Astrocyte of the spinal cord (primary cell): ENCODE measurements at regions not wholly inside any gene's neighbourhood (a gene's known extent, or its start where the extent isn't known, plus 50 kb on each side); places are given as distances from the start of the nearest gene placed in this dataset.

ENCODE experiments used
- DNase-seq: peaks from one replicate; pipeline ENCODE4 v3.0.0; 2011; ENCODE audit warnings: low read depth, low spot score
- H3K4me3 ChIP-seq: 2 replicates; pipeline ENCODE4 v1.5.1; 2011; ENCODE audit warnings: low read depth, mild to moderate bottlenecking, low read length, moderate library complexity
- CTCF ChIP-seq: IDR thresholded peaks from 2 replicates; pipeline ENCODE4 v1.5.1; 2012; ENCODE audit warnings: low read depth, mild to moderate bottlenecking, low read length, inconsistent platforms
- in situ Hi-C: cut with HindIII; loops from 2 replicates; pipeline ENCODE4 v1.10.0; 2017; ENCODE audit warnings: low sequenced_read_pairs

GRCh38 chr10:133008196-133008595, 65.8 kb upstream of the CFAP46 start:
- no peak for DNase-seq
- TF ChIP-seq CTCF: no peak
- in situ Hi-C loops: no loop called here
- H3K4me3 ChIP-seq: no peak overlapping the region

DNA sequence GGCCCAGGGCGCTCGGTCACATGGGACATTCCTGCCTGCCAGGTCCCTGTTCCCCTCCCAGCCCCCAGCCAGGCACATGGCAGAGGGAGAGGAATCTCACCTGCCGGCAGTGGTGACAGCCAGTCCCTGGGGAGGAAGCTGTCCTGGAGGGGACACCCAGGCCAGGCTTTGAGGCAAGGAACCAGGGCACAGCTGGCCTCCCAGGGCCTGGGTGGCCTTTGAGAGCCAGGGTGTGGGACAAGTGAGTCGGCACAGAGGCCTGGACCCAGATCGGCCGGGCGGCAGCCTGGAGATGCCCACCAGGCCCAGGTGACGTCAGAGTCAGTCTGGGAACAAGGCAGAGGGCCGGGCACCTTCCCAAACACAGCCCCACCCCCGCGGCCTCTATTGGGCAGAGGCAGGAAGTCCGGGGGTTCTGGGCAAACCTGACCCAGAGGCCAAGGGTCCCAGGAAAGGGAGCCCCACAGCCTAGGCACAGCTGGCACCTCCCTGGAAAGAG, 65.0 kb upstream of the CFAP46 start:
- H3K4me3 ChIP-seq: no peak overlapping the region
- no peak for DNase-seq
- TF ChIP-seq CTCF: no peak
- in situ Hi-C loops: no loop called here

DNA sequence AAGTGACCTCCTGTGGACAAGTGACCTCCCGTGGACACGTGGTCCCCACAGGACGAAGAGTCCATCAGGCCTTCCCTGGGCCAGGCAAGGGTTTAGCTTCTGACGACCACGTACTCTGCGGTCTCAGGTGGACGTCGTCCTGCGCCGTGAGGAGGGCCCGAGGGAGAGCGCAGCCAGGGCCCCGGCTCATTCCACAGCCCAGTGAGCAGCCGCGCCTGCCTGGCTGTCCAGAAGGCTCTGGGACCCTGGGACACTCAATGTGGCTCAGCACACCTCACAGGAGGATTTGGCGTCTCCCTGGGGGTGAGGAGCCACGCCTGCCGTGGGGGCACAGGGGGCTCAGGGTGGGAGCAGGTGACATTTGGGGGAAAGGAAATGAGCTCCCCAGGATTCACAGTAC, 64.4 kb upstream of the CFAP46 start:
- TF ChIP-seq CTCF: no peak
- H3K4me3 ChIP-seq: no peak overlapping the region
- in situ Hi-C loops: no loop called here
- DNase-seq: no peak

- no peak overlapping the region for H3K4me3 ChIP-seq
- no peak for DNase-seq
- no peak for TF ChIP-seq CTCF
- in situ Hi-C loops: no loop called here
These were observed 63.8 kb upstream of the CFAP46 start for GRCh38 chr10:133006202-133006601.

DNA sequence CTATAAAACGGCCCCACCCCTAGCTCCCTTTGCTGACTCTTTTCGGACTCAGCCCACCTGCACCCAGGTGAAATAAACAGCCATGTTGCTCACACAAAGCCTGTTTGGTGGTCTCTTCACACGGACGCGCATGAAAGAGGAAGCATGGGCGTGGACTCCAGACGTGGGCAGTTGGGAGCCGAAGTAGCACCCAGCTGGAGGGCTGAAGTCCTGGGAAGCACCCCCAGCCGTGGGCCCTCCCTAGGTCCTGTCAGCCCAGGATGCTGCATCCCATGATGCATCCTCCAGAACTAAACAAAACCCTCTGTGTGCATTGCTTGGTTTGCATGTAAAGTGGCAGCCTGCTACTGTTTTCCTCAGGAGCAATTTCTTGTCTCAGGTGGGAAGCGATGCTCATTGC, 62.1 kb upstream of the CFAP46 start:
- no peak for DNase-seq
- in situ Hi-C loops: no loop called here

GRCh38 chr10:133003188-133003587, 60.8 kb upstream of the CFAP46 start:
- no peak for TF ChIP-seq CTCF
- in situ Hi-C loops: no loop called here
- no peak for DNase-seq
- no peak overlapping the region for H3K4me3 ChIP-seq

More for the DNA sequence above, 62.1 kb upstream of the CFAP46 start:
- no peak for TF ChIP-seq CTCF
- H3K4me3 ChIP-seq: no peak overlapping the region

DNA sequence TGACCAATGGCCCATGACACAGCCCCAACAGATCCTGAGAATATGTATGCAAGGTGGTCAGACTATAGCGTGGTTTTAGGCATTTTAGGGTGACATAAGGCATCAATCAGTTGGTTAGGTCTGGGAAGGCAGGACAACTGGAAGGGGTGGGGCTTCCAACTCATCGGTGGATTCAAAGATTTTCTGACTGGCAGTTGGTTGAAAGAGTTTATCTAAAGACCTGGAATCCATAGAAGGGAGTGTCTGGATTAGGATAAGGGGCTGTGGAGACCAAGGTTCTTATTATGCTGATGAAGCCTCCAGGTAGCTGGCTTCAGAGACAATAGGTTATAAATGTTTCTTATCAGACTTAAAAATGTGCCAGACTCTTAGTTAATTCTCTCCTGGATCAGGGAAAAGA, 60.3 kb upstream of the CFAP46 start:
- no peak for TF ChIP-seq CTCF
- in situ Hi-C loops: no loop called here
- no peak for DNase-seq
- H3K4me3 ChIP-seq: no peak overlapping the region
